Hypothalamus (tissue), 51 donors: ENCODE measurements at regions not wholly inside any gene's neighbourhood (a gene's known extent, or its start where the extent isn't known, plus 50 kb on each side); places are given as distances from the start of the nearest gene placed in this dataset.
"Not testable (repeated sequence)": the region's sequence is repeated elsewhere in the genome, so short reads cannot be mapped to it uniquely, and the experiment has no call there.

Source experiments
- DNase-seq, 51 donors: peaks; one replicate each; lab custom pipeline; 2025; lab: John Stamatoyannopoulos, UW

- DNase-seq, result no peak
Measured at GRCh38 chrX:13189380-13189779, 130.5 kb downstream of the ATXN3L start.

GRCh38 chrX:13188731-13189309 lies 131.0 kb downstream of the ATXN3L start:
- DNase-seq, result no peak

- DNase-seq, result not testable (repeated sequence)
Measured at GRCh38 chrX:13186643-13187042, 133.2 kb downstream of the ATXN3L start.

GRCh38 chrX:13180807-13181206 lies 136.4 kb upstream of the FAM9C start:
- no peak for DNase-seq

- DNase-seq, result no peak
Measured at GRCh38 chrX:13179586-13179985, 135.2 kb upstream of the FAM9C start.

GRCh38 chrX:13179100-13179499 lies 134.7 kb upstream of the FAM9C start:
- DNase-seq, result no peak

- no peak for DNase-seq
Measured at GRCh38 chrX:13177921-13178566, 133.6 kb upstream of the FAM9C start.

- no peak for DNase-seq
Measured at GRCh38 chrX:13175056-13175455, 130.6 kb upstream of the FAM9C start.

- no peak for DNase-seq
Measured at GRCh38 chrX:13170966-13171558, 126.6 kb upstream of the FAM9C start.

GRCh38 chrX:13169684-13170083 lies 125.3 kb upstream of the FAM9C start:
- no peak for DNase-seq

GRCh38 chrX:13168269-13168668 lies 123.8 kb upstream of the FAM9C start:
- no peak for DNase-seq

GRCh38 chrX:13167481-13168231 lies 123.2 kb upstream of the FAM9C start:
- peak in 1 of 51 donors; percentile 0 for DNase-seq

- no peak for DNase-seq
Measured at GRCh38 chrX:13165266-13166189, 121.1 kb upstream of the FAM9C start.

GRCh38 chrX:13164611-13165010 lies 120.2 kb upstream of the FAM9C start:
- peak in 2 of 51 donors; percentile 8 to 27 for DNase-seq

GRCh38 chrX:13162772-13163410 lies 118.5 kb upstream of the FAM9C start:
- no peak for DNase-seq

- no peak for DNase-seq
Measured at GRCh38 chrX:13159886-13160285, 115.5 kb upstream of the FAM9C start.

GRCh38 chrX:13158911-13159310 lies 114.5 kb upstream of the FAM9C start:
- no peak for DNase-seq

GRCh38 chrX:13155550-13155949 lies 111.1 kb upstream of the FAM9C start:
- not testable (repeated sequence) for DNase-seq

- no peak for DNase-seq
Measured at GRCh38 chrX:13153796-13154195, 109.4 kb upstream of the FAM9C start.
